ENCODE measurements at regions not wholly inside any gene's neighbourhood (a gene's known extent, or its start where the extent isn't known, plus 50 kb on each side); places are given as distances from the start of the nearest gene placed in this dataset.
A peak's percentile ranks its signal among the peaks of the same experiment; 100 is the strongest.

DNA sequence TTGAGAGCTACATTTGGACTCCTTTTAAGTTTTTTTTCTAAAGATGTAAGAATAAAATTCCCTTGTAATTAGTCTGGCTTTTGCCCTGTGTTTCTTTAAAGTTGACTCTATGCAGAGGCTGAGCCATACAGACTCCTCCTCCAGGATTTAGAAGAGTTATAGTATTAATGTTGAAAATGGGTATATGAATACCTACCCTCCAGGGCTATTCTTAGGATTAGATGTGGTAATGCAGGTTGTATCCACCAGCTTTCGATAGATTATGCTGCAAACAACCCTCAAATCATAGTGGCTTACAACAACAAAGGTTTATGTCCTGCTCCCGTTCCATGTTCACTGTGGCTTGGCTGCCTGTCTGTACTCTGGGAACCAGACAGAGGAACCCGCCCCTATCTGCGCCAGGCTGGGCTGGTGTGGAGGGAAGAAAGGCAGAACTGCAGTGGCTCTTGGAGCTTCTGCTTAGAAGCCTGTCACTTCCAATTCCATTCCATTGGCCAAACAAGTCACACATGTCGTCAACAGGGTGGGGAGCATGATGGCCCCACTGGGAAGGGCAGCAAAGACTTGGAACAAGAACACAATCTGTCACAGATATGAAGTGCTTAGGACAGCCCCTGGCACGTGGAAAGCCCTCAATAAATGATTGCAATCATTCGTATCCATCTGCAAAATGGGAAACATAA is 290.8 kb downstream of the FOXO1 start:
- TF ChIP-seq, protein P1, sequence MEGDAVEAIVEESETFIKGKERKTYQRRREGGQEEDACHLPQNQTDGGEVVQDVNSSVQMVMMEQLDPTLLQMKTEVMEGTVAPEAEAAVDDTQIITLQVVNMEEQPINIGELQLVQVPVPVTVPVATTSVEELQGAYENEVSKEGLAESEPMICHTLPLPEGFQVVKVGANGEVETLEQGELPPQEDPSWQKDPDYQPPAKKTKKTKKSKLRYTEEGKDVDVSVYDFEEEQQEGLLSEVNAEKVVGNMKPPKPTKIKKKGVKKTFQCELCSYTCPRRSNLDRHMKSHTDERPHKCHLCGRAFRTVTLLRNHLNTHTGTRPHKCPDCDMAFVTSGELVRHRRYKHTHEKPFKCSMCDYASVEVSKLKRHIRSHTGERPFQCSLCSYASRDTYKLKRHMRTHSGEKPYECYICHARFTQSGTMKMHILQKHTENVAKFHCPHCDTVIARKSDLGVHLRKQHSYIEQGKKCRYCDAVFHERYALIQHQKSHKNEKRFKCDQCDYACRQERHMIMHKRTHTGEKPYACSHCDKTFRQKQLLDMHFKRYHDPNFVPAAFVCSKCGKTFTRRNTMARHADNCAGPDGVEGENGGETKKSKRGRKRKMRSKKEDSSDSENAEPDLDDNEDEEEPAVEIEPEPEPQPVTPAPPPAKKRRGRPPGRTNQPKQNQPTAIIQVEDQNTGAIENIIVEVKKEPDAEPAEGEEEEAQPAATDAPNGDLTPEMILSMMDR (IDR thresholded peaks at IDR 0.05), result no peak
- DNase-seq (peak; percentile 38 to 73), ATAC-seq (peak in 1 of 4 donors; percentile 47)
- intact Hi-C loops (cut with DNase I), result no loop called here
- H3K4me1 ChIP-seq, result no peaks in the 10 kb centered on the region
- no peaks in the 10 kb centered on the region for H3K36me3 ChIP-seq (ENCODE audit: insufficient read depth in 1 of 2, low read depth in 1 of 2)
- WGBS, 3 donors, result 62 to 76% (median 64%) methylated on average over 7 of the region's 7 CpGs
- H3K9me3 ChIP-seq, result no peaks in the 10 kb centered on the region
- no peak overlapping the region for H3K27ac ChIP-seq
- H3K27me3 ChIP-seq (ENCODE audit: insufficient read depth in 3 of 3, low read length in 2 of 3), result no peaks in the 10 kb centered on the region
- no peak overlapping the region for H3K4me3 ChIP-seq

DNA sequence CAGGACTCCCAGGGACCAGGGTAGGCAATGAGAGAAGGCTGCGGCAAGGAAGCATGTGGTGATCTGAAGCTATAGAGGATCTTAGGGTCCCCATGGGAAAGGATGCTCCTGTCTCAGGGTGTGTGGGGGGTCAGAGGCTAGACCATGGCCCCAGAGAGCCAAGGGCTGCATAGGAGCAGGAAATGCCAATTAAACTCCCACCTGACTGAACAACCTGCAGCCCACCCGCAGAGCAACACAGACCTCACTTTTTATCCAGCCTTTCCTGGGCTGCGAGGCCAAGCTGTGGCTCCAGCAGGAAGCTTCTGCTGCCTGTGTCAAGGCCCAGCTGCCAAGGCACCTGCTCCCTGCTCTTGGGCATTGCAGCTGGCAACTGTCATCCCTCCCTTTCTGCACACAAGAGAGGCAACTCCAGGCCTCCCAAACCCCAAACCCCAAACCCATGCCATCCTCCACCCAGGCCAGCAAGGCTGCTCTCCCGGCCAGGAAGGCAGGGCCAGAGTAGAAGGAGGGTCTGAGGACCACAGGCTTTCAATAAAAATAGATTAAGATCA is 290.1 kb downstream of the FOXO1 start:
- H3K9me3 ChIP-seq, result no peaks in the 10 kb centered on the region
- H3K27ac ChIP-seq, result no peak overlapping the region
- H3K27me3 ChIP-seq (ENCODE audit: insufficient read depth in 3 of 3, low read length in 2 of 3), result no peaks in the 10 kb centered on the region
- WGBS, 3 donors, result 42 to 62% (median 56%) methylated on average over 4 of the region's 4 CpGs
- intact Hi-C loops (cut with DNase I), result no loop called here
- TF ChIP-seq, protein P1 (IDR thresholded peaks at IDR 0.05), result no peak
- no peaks in the 10 kb centered on the region for H3K4me1 ChIP-seq
- DNase-seq, result no peak
- H3K4me3 ChIP-seq, result no peak overlapping the region
- peak; percentile 24 to 40 (median 35) for ATAC-seq
- no peaks in the 10 kb centered on the region for H3K36me3 ChIP-seq (ENCODE audit: insufficient read depth in 1 of 2, low read depth in 1 of 2)

DNA sequence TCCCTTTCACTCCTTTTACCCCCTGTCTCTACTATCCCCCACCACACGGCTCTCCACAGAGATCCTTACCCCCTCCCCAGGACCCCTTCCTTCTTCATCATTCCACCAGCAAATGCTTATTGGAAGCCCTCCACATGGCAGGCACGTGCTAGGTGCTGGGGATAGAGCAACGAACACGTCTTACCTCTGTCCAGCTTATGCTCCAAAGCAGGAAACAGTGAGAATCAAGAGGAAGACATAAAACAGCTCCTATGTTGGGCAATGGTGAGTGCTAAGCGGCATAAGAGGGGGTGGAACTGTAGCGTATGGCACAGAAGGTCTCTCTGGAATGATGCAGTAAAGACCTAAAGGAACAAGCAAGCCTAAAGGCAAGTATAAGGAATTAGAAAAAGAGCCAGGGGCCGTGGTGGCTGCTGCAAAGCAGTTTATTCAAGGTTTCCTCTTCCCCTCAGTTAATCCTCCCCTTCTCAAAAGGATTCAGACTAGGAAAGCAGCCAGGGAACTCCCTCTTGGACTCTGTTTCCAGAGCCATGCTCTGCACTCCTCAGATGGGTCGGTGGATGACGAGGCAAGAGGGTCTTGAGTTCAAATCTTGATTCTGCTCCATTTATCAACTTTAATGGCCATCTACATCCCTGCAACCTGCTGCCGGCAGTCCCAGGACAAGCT is 289.4 kb downstream of the FOXO1 start:
- no peak overlapping the region for H3K4me3 ChIP-seq
- TF ChIP-seq, protein P1 (IDR thresholded peaks at IDR 0.05), result no peak
- H3K4me1 ChIP-seq, result no peaks in the 10 kb centered on the region
- H3K36me3 ChIP-seq (ENCODE audit: insufficient read depth in 1 of 2, low read depth in 1 of 2), result no peaks in the 10 kb centered on the region
- intact Hi-C loops (cut with DNase I), result no loop called here
- no peaks in the 10 kb centered on the region for H3K27me3 ChIP-seq (ENCODE audit: insufficient read depth in 3 of 3, low read length in 2 of 3)
- 41 to 57% (median 51%) methylated on average over 10 of the region's 10 CpGs for WGBS, 3 donors
- no peaks in the 10 kb centered on the region for H3K9me3 ChIP-seq
- DNase-seq (no peak), ATAC-seq (peak in 1 of 4 donors; percentile 32)
- H3K27ac ChIP-seq, result no peak overlapping the region

DNA sequence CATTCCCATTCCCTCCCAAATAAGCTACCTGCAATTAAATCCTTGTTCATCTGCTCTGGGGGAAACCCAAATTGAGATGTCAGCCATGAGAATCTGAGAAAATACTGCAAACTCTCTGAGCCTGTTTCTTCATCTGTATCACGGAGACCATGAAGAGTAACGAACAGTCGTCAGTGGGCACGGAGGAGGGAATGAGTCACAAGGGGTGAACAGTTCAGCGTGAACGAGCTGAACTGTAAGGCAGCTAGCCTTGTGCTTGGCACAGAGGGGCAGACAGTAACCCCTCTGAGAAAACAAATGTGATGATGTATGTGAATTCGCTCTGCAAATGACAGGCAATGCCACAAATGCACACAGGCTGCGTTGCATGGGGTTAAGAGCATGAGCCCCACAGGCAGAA is 288.7 kb downstream of the FOXO1 start:
- Histone ChIP-seq H3K9me3 (no peaks in the 10 kb centered on the region), H3K36me3 (ENCODE audit: insufficient read depth in 1 of 2, low read depth in 1 of 2) (no peaks in the 10 kb centered on the region), H3K4me3 (no peak overlapping the region), H3K27ac (no peak overlapping the region), H3K4me1 (no peaks in the 10 kb centered on the region), H3K27me3 (ENCODE audit: insufficient read depth in 3 of 3, low read length in 2 of 3) (no peaks in the 10 kb centered on the region)
- WGBS, 3 donors, result 49 to 67% (median 59%) methylated on average over 8 of the region's 8 CpGs
- ATAC-seq (peak in 3 of 4 donors; percentile 60 to 77 (median 72)), DNase-seq (no peak)
- TF ChIP-seq, protein P1 (IDR thresholded peaks at IDR 0.05), result no peak
- intact Hi-C loops (cut with DNase I), result no loop called here
